ENCODE measurements at regions not wholly inside any gene's neighbourhood (a gene's known extent, or its start where the extent isn't known, plus 50 kb on each side); places are given as distances from the start of the nearest gene placed in this dataset.

DNA sequence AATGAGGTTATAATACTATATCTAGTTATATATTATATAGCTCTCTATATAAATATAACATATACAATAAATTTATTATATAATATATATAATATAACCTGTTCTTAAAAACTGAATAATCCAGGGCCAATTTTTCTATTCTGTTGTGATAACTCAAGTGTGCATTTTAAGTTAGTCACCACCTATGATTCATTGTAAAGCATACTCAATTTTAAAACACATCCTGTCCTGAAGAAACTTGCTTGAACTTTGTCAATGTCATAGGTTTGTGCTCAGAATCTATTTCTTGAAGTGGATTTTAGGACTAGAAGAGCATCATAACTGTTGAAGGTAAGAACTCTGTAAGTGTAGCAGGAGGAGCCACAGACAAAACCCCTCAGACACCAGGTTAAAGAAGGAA lies 1209.8 kb downstream of the REEP3 start:
- Histone ChIP-seq H3K4me3 (no peak overlapping the region), H3K27me3 (ENCODE audit: insufficient read depth) (no peaks in the 10 kb centered on the region), H4K20me1 (replicated peaks; ENCODE audit: insufficient read depth) (no peaks in the 10 kb centered on the region), H3K27ac (ENCODE audit: low read depth) (no peak overlapping the region), H3K79me2 (replicated peaks; ENCODE audit: insufficient read depth) (no peaks in the 10 kb centered on the region), H3F3A (replicated peaks; ENCODE audit: low read depth) (no peaks in the 10 kb centered on the region), H3K9me2 (ENCODE audit: insufficient read depth) (no peaks in the 10 kb centered on the region), H3K36me3 (ENCODE audit: insufficient read depth) (no peaks in the 10 kb centered on the region), H3K4me1 (ENCODE audit: insufficient read depth) (no peaks in the 10 kb centered on the region), H3K4me2 (no peak overlapping the region), H2AFZ (no peak overlapping the region)
- no peak overlapping the region for H3K27ac Mint-ChIP-seq
- H3K36me3 Mint-ChIP-seq (ENCODE audit: low read depth) = peaks cover 28% of the 10 kb centered on the region
- no peak overlapping the region for H3K4me3 Mint-ChIP-seq
- peaks cover 35% of the 10 kb centered on the region for H3K9me3 Mint-ChIP-seq
- ATAC-seq (no peak), DNase-seq (ENCODE audit: low spot score) (no peak)
- H3K4me1 Mint-ChIP-seq = peaks cover 6% of the 10 kb centered on the region
- peaks cover 2% of the 10 kb centered on the region for H3K27me3 Mint-ChIP-seq (ENCODE audit: insufficient read depth, low read depth, poor library complexity)
- TF ChIP-seq NANOG (IDR thresholded peaks at IDR 0.05; ENCODE audit: borderline replicate concordance) = no peak
- no peak for TF ChIP-seq EZH2phosphoT487 (IDR thresholded peaks at IDR 0.05; ENCODE audit: unreplicated experiment)
- no peak for TF ChIP-seq ZNF114 (CRISPR knock-in tag; IDR thresholded peaks at IDR 0.05)
- no peak for TF ChIP-seq EZH2 (IDR thresholded peaks at IDR 0.05; ENCODE audit: low read depth, unreplicated experiment)
- no peak for TF ChIP-seq ZNF331 (CRISPR knock-in tag; IDR thresholded peaks at IDR 0.05; ENCODE audit: low read depth)
- no peak for TF ChIP-seq POLR2AphosphoS5 (IDR thresholded peaks at IDR 0.05; ENCODE audit: low read depth)
- TF ChIP-seq, protein P1, sequence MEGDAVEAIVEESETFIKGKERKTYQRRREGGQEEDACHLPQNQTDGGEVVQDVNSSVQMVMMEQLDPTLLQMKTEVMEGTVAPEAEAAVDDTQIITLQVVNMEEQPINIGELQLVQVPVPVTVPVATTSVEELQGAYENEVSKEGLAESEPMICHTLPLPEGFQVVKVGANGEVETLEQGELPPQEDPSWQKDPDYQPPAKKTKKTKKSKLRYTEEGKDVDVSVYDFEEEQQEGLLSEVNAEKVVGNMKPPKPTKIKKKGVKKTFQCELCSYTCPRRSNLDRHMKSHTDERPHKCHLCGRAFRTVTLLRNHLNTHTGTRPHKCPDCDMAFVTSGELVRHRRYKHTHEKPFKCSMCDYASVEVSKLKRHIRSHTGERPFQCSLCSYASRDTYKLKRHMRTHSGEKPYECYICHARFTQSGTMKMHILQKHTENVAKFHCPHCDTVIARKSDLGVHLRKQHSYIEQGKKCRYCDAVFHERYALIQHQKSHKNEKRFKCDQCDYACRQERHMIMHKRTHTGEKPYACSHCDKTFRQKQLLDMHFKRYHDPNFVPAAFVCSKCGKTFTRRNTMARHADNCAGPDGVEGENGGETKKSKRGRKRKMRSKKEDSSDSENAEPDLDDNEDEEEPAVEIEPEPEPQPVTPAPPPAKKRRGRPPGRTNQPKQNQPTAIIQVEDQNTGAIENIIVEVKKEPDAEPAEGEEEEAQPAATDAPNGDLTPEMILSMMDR (conservative IDR thresholded peaks at IDR 0.05; ENCODE audit: low read depth in 2 of 2) = no peak
- no peak for TF ChIP-seq STAT1 (IDR thresholded peaks at IDR 0.05; ENCODE audit: unreplicated experiment)
- TF ChIP-seq, protein P2, sequence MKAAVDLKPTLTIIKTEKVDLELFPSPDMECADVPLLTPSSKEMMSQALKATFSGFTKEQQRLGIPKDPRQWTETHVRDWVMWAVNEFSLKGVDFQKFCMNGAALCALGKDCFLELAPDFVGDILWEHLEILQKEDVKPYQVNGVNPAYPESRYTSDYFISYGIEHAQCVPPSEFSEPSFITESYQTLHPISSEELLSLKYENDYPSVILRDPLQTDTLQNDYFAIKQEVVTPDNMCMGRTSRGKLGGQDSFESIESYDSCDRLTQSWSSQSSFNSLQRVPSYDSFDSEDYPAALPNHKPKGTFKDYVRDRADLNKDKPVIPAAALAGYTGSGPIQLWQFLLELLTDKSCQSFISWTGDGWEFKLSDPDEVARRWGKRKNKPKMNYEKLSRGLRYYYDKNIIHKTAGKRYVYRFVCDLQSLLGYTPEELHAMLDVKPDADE (IDR thresholded peaks at IDR 0.05) = no peak
- TF ChIP-seq, protein P3, sequence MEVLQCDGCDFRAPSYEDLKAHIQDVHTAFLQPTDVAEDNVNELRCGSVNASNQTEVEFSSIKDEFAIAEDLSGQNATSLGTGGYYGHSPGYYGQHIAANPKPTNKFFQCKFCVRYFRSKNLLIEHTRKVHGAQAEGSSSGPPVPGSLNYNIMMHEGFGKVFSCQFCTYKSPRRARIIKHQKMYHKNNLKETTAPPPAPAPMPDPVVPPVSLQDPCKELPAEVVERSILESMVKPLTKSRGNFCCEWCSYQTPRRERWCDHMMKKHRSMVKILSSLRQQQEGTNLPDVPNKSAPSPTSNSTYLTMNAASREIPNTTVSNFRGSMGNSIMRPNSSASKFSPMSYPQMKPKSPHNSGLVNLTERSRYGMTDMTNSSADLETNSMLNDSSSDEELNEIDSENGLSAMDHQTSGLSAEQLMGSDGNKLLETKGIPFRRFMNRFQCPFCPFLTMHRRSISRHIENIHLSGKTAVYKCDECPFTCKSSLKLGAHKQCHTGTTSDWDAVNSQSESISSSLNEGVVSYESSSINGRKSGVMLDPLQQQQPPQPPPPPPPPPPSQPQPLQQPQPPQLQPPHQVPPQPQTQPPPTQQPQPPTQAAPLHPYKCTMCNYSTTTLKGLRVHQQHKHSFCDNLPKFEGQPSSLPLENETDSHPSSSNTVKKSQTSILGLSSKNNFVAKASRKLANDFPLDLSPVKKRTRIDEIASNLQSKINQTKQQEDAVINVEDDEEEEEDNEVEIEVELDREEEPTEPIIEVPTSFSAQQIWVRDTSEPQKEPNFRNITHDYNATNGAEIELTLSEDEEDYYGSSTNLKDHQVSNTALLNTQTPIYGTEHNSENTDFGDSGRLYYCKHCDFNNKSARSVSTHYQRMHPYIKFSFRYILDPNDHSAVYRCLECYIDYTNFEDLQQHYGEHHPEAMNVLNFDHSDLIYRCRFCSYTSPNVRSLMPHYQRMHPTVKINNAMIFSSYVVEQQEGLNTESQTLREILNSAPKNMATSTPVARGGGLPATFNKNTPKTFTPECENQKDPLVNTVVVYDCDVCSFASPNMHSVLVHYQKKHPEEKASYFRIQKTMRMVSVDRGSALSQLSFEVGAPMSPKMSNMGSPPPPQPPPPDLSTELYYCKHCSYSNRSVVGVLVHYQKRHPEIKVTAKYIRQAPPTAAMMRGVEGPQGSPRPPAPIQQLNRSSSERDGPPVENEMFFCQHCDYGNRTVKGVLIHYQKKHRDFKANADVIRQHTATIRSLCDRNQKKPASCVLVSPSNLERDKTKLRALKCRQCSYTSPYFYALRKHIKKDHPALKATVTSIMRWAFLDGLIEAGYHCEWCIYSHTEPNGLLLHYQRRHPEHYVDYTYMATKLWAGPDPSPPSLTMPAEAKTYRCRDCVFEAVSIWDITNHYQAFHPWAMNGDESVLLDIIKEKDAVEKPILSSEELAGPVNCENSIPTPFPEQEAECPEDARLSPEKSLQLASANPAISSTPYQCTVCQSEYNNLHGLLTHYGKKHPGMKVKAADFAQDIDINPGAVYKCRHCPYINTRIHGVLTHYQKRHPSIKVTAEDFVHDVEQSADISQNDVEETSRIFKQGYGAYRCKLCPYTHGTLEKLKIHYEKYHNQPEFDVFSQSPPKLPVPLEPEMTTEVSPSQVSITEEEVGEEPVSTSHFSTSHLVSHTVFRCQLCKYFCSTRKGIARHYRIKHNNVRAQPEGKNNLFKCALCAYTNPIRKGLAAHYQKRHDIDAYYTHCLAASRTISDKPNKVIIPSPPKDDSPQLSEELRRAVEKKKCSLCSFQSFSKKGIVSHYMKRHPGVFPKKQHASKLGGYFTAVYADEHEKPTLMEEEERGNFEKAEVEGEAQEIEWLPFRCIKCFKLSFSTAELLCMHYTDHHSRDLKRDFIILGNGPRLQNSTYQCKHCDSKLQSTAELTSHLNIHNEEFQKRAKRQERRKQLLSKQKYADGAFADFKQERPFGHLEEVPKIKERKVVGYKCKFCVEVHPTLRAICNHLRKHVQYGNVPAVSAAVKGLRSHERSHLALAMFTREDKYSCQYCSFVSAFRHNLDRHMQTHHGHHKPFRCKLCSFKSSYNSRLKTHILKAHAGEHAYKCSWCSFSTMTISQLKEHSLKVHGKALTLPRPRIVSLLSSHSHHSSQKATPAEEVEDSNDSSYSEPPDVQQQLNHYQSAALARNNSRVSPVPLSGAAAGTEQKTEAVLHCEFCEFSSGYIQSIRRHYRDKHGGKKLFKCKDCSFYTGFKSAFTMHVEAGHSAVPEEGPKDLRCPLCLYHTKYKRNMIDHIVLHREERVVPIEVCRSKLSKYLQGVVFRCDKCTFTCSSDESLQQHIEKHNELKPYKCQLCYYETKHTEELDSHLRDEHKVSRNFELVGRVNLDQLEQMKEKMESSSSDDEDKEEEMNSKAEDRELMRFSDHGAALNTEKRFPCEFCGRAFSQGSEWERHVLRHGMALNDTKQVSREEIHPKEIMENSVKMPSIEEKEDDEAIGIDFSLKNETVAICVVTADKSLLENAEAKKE (CRISPR knock-in tag; IDR thresholded peaks at IDR 0.05) = no peak
